ENCODE measurements at regions not wholly inside any gene's neighbourhood (a gene's known extent, or its start where the extent isn't known, plus 50 kb on each side); places are given as distances from the start of the nearest gene placed in this dataset.
A peak's percentile ranks its signal among the peaks of the same experiment; 100 is the strongest.
"Not testable (repeated sequence)": the region's sequence is repeated elsewhere in the genome, so short reads cannot be mapped to it uniquely, and the experiment has no call there.

- DNase-seq (ENCODE audit: low read depth in 2 of 2): no peak
Observed at GRCh38 chr17:64785011-64785421, 122.9 kb upstream of the SMURF2 start.

- DNase-seq (ENCODE audit: low read depth in 2 of 2): no peak
Observed at GRCh38 chr17:64784353-64785010, 122.4 kb upstream of the SMURF2 start.

- DNase-seq (ENCODE audit: low read depth in 2 of 2): no peak
Observed at GRCh38 chr17:64783556-64784352, 121.6 kb upstream of the SMURF2 start.

- no peak for DNase-seq (ENCODE audit: low read depth in 2 of 2)
Observed at GRCh38 chr17:64783031-64783461, 120.9 kb upstream of the SMURF2 start.

GRCh38 chr17:64781810-64782555 is 119.9 kb upstream of the SMURF2 start:
- no peak for DNase-seq (ENCODE audit: low read depth in 2 of 2)

- peak; percentile 81 to 85 for DNase-seq (ENCODE audit: low read depth in 2 of 2)
Observed at GRCh38 chr17:64781014-64781756, 119.1 kb upstream of the SMURF2 start.

- DNase-seq (ENCODE audit: low read depth in 2 of 2): peak; percentile 51 to 57
Observed at GRCh38 chr17:64780096-64781013, 118.2 kb upstream of the SMURF2 start.

- DNase-seq (ENCODE audit: low read depth in 2 of 2): no peak
Observed at GRCh38 chr17:64779376-64780095, 117.4 kb upstream of the SMURF2 start.

- DNase-seq (ENCODE audit: low read depth in 2 of 2): not testable (repeated sequence)
Observed at GRCh38 chr17:64779098-64779375, 116.9 kb upstream of the SMURF2 start.

- DNase-seq (ENCODE audit: low read depth in 2 of 2): no peak
Observed at GRCh38 chr17:64778240-64779097, 116.4 kb upstream of the SMURF2 start.

- DNase-seq (ENCODE audit: low read depth in 2 of 2): no peak
Observed at GRCh38 chr17:64777415-64778239, 115.5 kb upstream of the SMURF2 start.

GRCh38 chr17:64776720-64777414 is 114.8 kb upstream of the SMURF2 start:
- DNase-seq (ENCODE audit: low read depth in 2 of 2): peak; percentile 86 to 94

GRCh38 chr17:64775701-64776570 is 113.8 kb upstream of the SMURF2 start:
- DNase-seq (ENCODE audit: low read depth in 2 of 2): no peak

- DNase-seq (ENCODE audit: low read depth in 2 of 2): no peak
Observed at GRCh38 chr17:64774888-64775540, 112.9 kb upstream of the SMURF2 start.

- DNase-seq (ENCODE audit: low read depth in 2 of 2): peak; percentile 38 to 68
Observed at GRCh38 chr17:64773836-64774761, 112.0 kb upstream of the SMURF2 start.

All from lung microvascular endothelial cell (primary cell).